Gastroesophageal sphincter (tissue), 2 donors: ENCODE measurements at regions not wholly inside any gene's neighbourhood (a gene's known extent, or its start where the extent isn't known, plus 50 kb on each side); places are given as distances from the start of the nearest gene placed in this dataset.

Experiments used
- POLR2A ChIP-seq, 2 donors: fragments of 450-650 bp; IDR thresholded peaks; one replicate each; pipeline ENCODE4 v1.6.1; 2017; ENCODE audit warnings: antibody characterized with exemption in 2 of 2, mild to moderate bottlenecking in 2 of 2, moderate library complexity in 1 of 2
- POLR2AphosphoS5 ChIP-seq: sonication (generic); formaldehyde crosslinking; IDR thresholded peaks from one replicate; pipeline ENCODE4 v1.6.1; 2017; ENCODE audit warnings: antibody characterized with exemption

- TF ChIP-seq POLR2A (IDR thresholded peaks at IDR 0.05) (no peak), POLR2AphosphoS5 (no peak)
Observed at GRCh38 chr5:124134941-124135340, 611.5 kb downstream of the ZNF608 start.
